ENCODE measurements at regions not wholly inside any gene's neighbourhood (a gene's known extent, or its start where the extent isn't known, plus 50 kb on each side); places are given as distances from the start of the nearest gene placed in this dataset.
"Not testable (repeated sequence)": the region's sequence is repeated elsewhere in the genome, so short reads cannot be mapped to it uniquely, and the experiment has no call there.

DNA sequence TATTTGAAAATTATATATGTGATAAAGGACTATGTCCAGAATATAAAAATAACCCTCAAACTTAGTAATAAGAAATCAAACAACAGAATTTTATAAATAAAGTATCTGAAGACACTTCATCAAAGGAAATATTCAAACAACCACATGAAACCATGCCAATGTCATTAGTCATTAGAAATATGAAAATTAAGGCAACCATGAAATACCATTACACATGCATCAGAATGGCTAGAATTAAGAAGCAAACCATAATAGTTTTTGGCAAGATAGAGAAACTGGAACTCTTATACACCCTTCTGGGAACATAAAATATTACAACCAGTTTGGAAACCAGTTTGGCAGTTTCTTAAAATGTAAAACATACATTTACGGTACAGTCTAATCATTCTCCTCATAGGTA is 137.2 kb upstream of the ADGRB3 start:
- no peaks in the 10 kb centered on the region for H3K36me3 ChIP-seq (ENCODE audit: control insufficient read depth in 2 of 2, insufficient read depth in 2 of 2, low read length in 2 of 2)
- H3K4me1 ChIP-seq (ENCODE audit: control insufficient read depth, insufficient read depth, low read length) = no peaks in the 10 kb centered on the region
- H3K9ac ChIP-seq (ENCODE audit: low read length in 2 of 2) = no peak overlapping the region

DNA sequence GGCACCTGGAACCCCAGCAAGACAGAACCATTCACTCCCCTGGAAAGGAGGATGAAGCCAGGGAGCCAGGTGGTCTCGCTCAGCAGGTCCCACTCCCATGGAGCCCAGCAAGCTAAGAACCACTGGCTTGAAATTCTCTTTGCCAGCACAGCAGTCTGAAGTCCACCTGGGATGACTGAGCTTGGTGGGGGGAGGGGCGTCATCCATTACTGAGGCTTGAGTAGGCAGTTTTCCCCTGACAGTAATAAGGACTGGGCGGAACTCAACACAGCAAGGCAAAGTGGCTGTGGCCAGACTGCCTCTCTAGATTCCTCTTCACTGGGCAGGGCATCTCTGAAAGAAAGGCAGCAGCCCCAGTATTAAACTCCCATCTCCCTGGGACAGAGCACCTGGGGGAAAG is 140.2 kb upstream of the ADGRB3 start:
- not testable (repeated sequence) for H3K27ac ChIP-seq (ENCODE audit: low read length); H3K4me3 ChIP-seq (ENCODE audit: low read length in 2 of 2); H3K4me1 ChIP-seq (ENCODE audit: control insufficient read depth, insufficient read depth, low read length); H3K36me3 ChIP-seq (ENCODE audit: control insufficient read depth in 2 of 2, insufficient read depth in 2 of 2, low read length in 2 of 2); H3K9me3 ChIP-seq (ENCODE audit: control insufficient read depth in 2 of 2, low read length in 2 of 2); H3K9ac ChIP-seq (ENCODE audit: low read length in 2 of 2); H3K27me3 ChIP-seq (ENCODE audit: control insufficient read depth in 1 of 2, insufficient read depth in 2 of 2, low read length in 2 of 2)

More for the DNA sequence above, 137.2 kb upstream of the ADGRB3 start:
- Histone ChIP-seq H3K4me3 (ENCODE audit: low read length in 2 of 2) (no peak overlapping the region), H3K9me3 (ENCODE audit: control insufficient read depth in 2 of 2, low read length in 2 of 2) (no peaks in the 10 kb centered on the region), H3K27ac (ENCODE audit: low read length) (no peak overlapping the region), H3K27me3 (ENCODE audit: control insufficient read depth in 1 of 2, insufficient read depth in 2 of 2, low read length in 2 of 2) (no peaks in the 10 kb centered on the region)

DNA sequence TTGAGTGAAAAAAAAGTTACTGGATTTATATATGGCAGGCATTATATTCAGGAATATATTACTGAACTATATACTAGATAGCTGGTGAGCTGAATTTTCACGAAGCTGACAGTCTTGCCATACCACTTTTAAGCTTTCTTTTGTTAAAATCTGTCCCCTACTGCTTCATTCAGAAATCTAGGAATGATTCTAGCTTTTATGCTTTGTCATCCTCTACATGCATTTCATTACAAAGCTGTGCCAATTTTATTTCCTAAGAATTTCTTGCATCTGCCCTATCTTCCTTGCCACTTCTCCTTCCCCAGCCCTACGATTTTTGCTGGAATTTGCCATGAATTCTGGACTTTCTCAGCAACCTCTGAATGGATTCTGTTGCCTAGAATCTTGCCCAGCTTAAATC is 158.5 kb upstream of the ADGRB3 start:
- Histone ChIP-seq H3K36me3 (ENCODE audit: control insufficient read depth in 2 of 2, insufficient read depth in 2 of 2, low read length in 2 of 2) (no peaks in the 10 kb centered on the region), H3K9ac (ENCODE audit: low read length in 2 of 2) (no peak overlapping the region), H3K9me3 (ENCODE audit: control insufficient read depth in 2 of 2, low read length in 2 of 2) (no peaks in the 10 kb centered on the region), H3K27me3 (ENCODE audit: control insufficient read depth in 1 of 2, insufficient read depth in 2 of 2, low read length in 2 of 2) (no peaks in the 10 kb centered on the region), H3K4me3 (ENCODE audit: low read length in 2 of 2) (no peak overlapping the region), H3K4me1 (ENCODE audit: control insufficient read depth, insufficient read depth, low read length) (no peaks in the 10 kb centered on the region), H3K27ac (ENCODE audit: low read length) (no peak overlapping the region)

DNA sequence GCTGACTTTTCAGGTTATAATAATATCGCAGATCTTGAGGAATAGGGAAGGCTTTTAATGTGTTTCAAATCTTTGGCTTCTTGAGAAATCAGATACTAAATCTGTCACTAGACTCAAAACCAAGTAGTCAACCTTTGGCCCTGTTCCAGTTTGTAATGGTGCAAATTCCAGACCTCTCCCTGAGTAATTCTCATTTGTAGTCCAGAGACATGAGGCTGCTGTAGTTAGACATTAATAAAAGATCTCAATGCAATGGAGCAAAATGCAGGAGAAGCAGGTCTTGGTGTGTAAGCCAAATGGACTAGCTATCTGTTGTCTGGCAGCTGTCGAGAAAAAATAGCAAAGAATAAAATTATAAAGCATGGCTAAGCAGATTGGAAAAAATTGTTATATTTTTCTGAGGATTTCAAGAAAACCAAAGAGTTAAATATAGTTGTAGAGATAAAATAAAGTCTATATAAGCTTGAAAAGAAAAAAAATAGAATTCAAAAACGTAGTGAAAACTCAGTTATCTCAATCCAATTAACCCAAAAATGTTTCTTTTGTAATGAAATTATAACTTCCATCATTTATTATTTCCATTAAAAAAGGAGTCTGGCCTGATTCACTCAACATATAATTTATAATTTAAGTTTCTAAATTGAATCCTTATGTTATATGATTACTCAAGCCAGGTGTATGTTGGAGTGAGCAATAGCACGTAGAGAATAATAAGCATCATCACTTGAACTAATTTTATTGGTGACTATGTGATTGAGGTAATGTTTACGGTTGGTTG is 161.5 kb upstream of the ADGRB3 start:
- H3K27ac ChIP-seq (ENCODE audit: low read length) = no peak overlapping the region
- H3K4me1 ChIP-seq (ENCODE audit: control insufficient read depth, insufficient read depth, low read length) = no peaks in the 10 kb centered on the region

DNA sequence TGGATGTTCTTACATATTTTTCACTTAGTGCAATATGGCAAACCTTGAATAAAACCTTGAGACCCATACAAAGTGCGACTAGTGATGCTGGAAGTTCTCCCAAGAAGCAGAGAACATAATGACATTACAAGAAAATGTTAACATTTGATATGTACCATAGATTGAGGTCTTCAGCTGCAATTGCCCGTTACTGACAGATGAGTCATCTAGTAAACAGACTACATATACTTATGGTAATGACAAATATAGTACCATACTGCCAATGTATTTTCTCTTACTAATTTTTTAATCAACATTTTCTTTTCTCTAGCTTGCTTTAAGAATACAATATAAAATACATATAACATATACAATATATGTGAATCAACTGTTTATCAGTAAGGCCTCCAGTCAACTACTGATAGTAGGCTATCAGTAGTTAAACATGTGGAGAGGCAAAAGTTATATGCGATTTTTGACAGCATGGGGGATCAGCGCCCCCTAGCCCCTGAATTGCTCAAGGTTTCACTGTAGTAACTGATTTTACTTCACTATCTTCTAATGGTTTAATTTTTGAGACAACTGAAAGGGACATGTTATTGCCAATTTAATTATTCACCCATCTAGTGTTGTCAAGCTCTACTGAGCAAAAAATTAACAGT is 166.7 kb upstream of the ADGRB3 start:
- no peak overlapping the region for H3K27ac ChIP-seq (ENCODE audit: low read length)
- H3K4me1 ChIP-seq (ENCODE audit: control insufficient read depth, insufficient read depth, low read length) = no peaks in the 10 kb centered on the region
- no peak overlapping the region for H3K9ac ChIP-seq (ENCODE audit: low read length in 2 of 2)
- H3K4me3 ChIP-seq (ENCODE audit: low read length in 2 of 2) = no peak overlapping the region
- no peaks in the 10 kb centered on the region for H3K36me3 ChIP-seq (ENCODE audit: control insufficient read depth in 2 of 2, insufficient read depth in 2 of 2, low read length in 2 of 2)
- H3K27me3 ChIP-seq (ENCODE audit: control insufficient read depth in 1 of 2, insufficient read depth in 2 of 2, low read length in 2 of 2) = no peaks in the 10 kb centered on the region
- H3K9me3 ChIP-seq (ENCODE audit: control insufficient read depth in 2 of 2, low read length in 2 of 2) = no peaks in the 10 kb centered on the region

More for the DNA sequence above, 161.5 kb upstream of the ADGRB3 start:
- Histone ChIP-seq H3K9me3 (ENCODE audit: control insufficient read depth in 2 of 2, low read length in 2 of 2) (no peaks in the 10 kb centered on the region), H3K9ac (ENCODE audit: low read length in 2 of 2) (no peak overlapping the region), H3K27me3 (ENCODE audit: control insufficient read depth in 1 of 2, insufficient read depth in 2 of 2, low read length in 2 of 2) (no peaks in the 10 kb centered on the region), H3K4me3 (ENCODE audit: low read length in 2 of 2) (no peak overlapping the region), H3K36me3 (ENCODE audit: control insufficient read depth in 2 of 2, insufficient read depth in 2 of 2, low read length in 2 of 2) (no peaks in the 10 kb centered on the region)

DNA sequence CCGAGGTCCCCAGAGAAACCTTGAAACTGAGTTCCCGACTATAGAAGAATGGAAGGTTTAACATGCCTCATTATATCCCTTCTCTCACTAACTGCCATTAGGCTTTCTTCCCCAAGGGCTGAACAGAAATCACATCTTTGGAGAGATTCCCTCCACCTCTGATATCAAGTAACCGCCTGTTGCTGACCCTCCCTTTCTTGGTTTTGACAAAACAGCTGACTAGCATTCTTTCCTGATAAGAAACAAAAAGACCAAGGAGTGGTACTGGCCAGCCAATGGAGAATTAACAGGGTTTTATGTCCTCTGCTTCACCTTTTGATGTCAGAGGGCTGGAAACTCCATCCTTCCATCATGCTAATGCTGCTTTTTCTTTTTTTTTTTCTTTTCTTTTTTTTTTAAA is 176.6 kb upstream of the ADGRB3 start:
- Histone ChIP-seq H3K4me1 (ENCODE audit: control insufficient read depth, insufficient read depth, low read length) (no peaks in the 10 kb centered on the region), H3K9me3 (ENCODE audit: control insufficient read depth in 2 of 2, low read length in 2 of 2) (peaks cover 0 to 6% of the 10 kb centered on the region in 2 donors), H3K27ac (ENCODE audit: low read length) (no peak overlapping the region), H3K36me3 (ENCODE audit: control insufficient read depth in 2 of 2, insufficient read depth in 2 of 2, low read length in 2 of 2) (no peaks in the 10 kb centered on the region), H3K4me3 (ENCODE audit: low read length in 2 of 2) (no peak overlapping the region), H3K9ac (ENCODE audit: low read length in 2 of 2) (no peak overlapping the region), H3K27me3 (ENCODE audit: control insufficient read depth in 1 of 2, insufficient read depth in 2 of 2, low read length in 2 of 2) (no peaks in the 10 kb centered on the region)

DNA sequence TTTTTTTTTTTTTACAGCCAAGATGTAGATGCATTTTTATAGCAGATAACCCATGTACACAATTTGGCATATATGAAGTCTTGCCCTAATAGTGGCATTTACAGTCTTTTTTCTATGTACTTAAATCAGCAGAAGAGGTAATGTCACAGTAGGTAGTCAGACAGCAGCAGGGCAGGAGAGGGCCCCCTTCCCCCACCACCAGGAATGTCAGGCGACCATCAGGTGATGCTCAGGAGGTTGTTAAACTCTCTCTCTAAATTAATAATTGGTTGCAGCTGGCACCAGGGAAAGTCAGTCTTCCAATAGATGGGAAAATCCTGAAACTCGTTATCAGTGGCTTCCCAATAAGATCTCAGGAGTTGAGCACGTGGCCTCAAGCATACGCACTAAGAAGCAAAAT is 188.0 kb upstream of the ADGRB3 start:
- Histone ChIP-seq H3K9me3 (ENCODE audit: control insufficient read depth in 2 of 2, low read length in 2 of 2) (no peaks in the 10 kb centered on the region), H3K4me1 (ENCODE audit: control insufficient read depth, insufficient read depth, low read length) (no peaks in the 10 kb centered on the region), H3K27ac (ENCODE audit: low read length) (no peak overlapping the region), H3K36me3 (ENCODE audit: control insufficient read depth in 2 of 2, insufficient read depth in 2 of 2, low read length in 2 of 2) (no peaks in the 10 kb centered on the region), H3K27me3 (ENCODE audit: control insufficient read depth in 1 of 2, insufficient read depth in 2 of 2, low read length in 2 of 2) (no peaks in the 10 kb centered on the region), H3K9ac (ENCODE audit: low read length in 2 of 2) (no peak overlapping the region), H3K4me3 (ENCODE audit: low read length in 2 of 2) (no peak overlapping the region)

DNA sequence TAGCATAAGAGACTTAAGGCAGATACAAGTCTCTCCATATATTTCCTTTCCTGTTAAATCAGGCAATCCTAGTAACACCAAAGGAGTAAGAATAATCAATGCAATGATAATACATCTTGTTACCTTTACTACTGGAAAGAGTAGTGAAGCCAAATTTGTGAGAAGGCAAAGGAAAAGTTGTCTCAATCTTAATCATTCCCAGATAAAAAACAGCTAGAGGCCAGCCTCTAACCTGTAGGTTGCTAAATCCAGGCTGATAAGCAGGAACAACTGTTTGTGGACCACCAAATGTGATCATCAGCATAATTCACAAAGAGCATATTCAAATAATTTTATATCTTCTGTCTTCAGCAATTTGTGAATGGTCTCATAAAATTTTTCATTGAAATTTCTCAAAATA is 189.2 kb upstream of the ADGRB3 start:
- Histone ChIP-seq H3K9me3 (ENCODE audit: control insufficient read depth in 2 of 2, low read length in 2 of 2) (no peaks in the 10 kb centered on the region), H3K27me3 (ENCODE audit: control insufficient read depth in 1 of 2, insufficient read depth in 2 of 2, low read length in 2 of 2) (no peaks in the 10 kb centered on the region), H3K4me3 (ENCODE audit: low read length in 2 of 2) (no peak overlapping the region), H3K9ac (ENCODE audit: low read length in 2 of 2) (no peak overlapping the region), H3K27ac (ENCODE audit: low read length) (no peak overlapping the region), H3K36me3 (ENCODE audit: control insufficient read depth in 2 of 2, insufficient read depth in 2 of 2, low read length in 2 of 2) (no peaks in the 10 kb centered on the region), H3K4me1 (ENCODE audit: control insufficient read depth, insufficient read depth, low read length) (no peaks in the 10 kb centered on the region)

DNA sequence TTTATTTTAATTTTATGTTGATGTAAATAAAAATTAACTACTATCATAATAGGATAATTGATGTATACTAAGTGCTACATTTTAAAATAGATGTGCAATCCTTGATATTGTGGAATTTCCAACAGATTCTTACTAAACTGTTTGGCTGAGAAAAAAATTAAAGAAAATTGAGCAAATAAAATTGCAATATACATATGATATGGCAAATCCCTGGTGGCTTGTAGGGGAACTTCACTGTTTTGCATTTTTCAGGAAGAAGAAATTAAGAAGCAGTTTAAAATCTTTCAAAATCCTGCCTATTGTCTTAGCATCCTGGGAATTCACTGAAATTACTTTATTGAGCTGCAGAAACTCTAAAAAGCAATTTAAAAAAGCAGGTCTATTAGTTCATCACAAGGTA is 191.4 kb upstream of the ADGRB3 start:
- Histone ChIP-seq H3K9ac (ENCODE audit: low read length in 2 of 2) (no peak overlapping the region), H3K9me3 (ENCODE audit: control insufficient read depth in 2 of 2, low read length in 2 of 2) (no peaks in the 10 kb centered on the region), H3K27ac (ENCODE audit: low read length) (no peak overlapping the region), H3K4me1 (ENCODE audit: control insufficient read depth, insufficient read depth, low read length) (no peaks in the 10 kb centered on the region), H3K4me3 (ENCODE audit: low read length in 2 of 2) (no peak overlapping the region), H3K36me3 (ENCODE audit: control insufficient read depth in 2 of 2, insufficient read depth in 2 of 2, low read length in 2 of 2) (no peaks in the 10 kb centered on the region), H3K27me3 (ENCODE audit: control insufficient read depth in 1 of 2, insufficient read depth in 2 of 2, low read length in 2 of 2) (no peaks in the 10 kb centered on the region)

DNA sequence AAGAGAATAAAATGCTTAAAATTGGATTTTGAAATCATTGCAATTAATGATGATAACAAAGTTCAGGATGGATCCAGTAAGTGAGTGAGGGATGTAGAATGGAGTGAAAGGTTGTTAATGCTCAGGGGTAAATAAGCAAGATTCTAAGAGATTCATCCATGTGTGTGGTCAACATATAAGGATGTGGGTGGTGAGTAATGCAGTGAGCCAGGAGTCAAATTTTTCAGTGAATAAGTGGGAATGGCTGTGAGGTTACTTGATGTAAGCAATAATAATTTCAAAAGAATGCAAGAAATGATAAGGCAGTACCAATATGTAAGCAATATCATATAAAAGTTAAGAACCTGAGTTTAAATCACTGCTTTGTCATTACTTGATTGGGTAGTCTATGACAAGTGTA is 207.5 kb upstream of the ADGRB3 start:
- Histone ChIP-seq H3K4me1 (ENCODE audit: control insufficient read depth, insufficient read depth, low read length) (no peaks in the 10 kb centered on the region), H3K27me3 (ENCODE audit: control insufficient read depth in 1 of 2, insufficient read depth in 2 of 2, low read length in 2 of 2) (no peaks in the 10 kb centered on the region)

DNA sequence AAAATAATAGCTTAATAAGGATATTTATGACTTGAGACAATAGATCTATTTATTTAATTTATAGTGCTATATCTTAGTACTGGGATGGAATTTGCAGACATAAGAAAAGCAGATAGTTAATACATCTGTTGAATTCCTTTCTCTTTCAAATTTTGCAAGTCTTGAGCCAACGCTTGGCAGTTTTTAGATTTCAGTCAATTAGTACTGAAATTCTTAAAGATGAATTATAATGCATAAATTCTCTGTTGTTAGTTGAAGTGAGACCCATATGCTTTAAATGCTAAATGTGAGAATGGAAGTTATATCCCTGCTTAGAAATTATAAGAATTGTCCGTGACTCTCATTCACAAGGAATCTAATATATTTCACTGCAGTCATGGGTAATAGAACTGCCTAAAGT is 225.1 kb upstream of the ADGRB3 start:
- Histone ChIP-seq H3K4me1 (ENCODE audit: control insufficient read depth, insufficient read depth, low read length) (no peaks in the 10 kb centered on the region), H3K4me3 (ENCODE audit: low read length in 2 of 2) (no peak overlapping the region), H3K36me3 (ENCODE audit: control insufficient read depth in 2 of 2, insufficient read depth in 2 of 2, low read length in 2 of 2) (no peaks in the 10 kb centered on the region), H3K9me3 (ENCODE audit: control insufficient read depth in 2 of 2, low read length in 2 of 2) (no peaks in the 10 kb centered on the region), H3K9ac (ENCODE audit: low read length in 2 of 2) (no peak overlapping the region), H3K27ac (ENCODE audit: low read length) (no peak overlapping the region), H3K27me3 (ENCODE audit: control insufficient read depth in 1 of 2, insufficient read depth in 2 of 2, low read length in 2 of 2) (no peaks in the 10 kb centered on the region)

More for the DNA sequence above, 207.5 kb upstream of the ADGRB3 start:
- Histone ChIP-seq H3K4me3 (ENCODE audit: low read length in 2 of 2) (no peak overlapping the region), H3K36me3 (ENCODE audit: control insufficient read depth in 2 of 2, insufficient read depth in 2 of 2, low read length in 2 of 2) (no peaks in the 10 kb centered on the region), H3K27ac (ENCODE audit: low read length) (no peak overlapping the region), H3K9ac (ENCODE audit: low read length in 2 of 2) (no peak overlapping the region), H3K9me3 (ENCODE audit: control insufficient read depth in 2 of 2, low read length in 2 of 2) (no peaks in the 10 kb centered on the region)
